ENCODE measurements at regions not wholly inside any gene's neighbourhood (a gene's known extent, or its start where the extent isn't known, plus 50 kb on each side); places are given as distances from the start of the nearest gene placed in this dataset.

- no peak for TF ChIP-seq CTCF (conservative IDR thresholded peaks at IDR 0.05; ENCODE audit: low read length)
- TF ChIP-seq EZH2phosphoT487 (IDR thresholded peaks at IDR 0.05; ENCODE audit: borderline replicate concordance, low read depth, low read length) = no peak
Measured at GRCh38 chr13:100789968-100790367, 115.4 kb upstream of the TMTC4 start.

Data from OCI-LY7 (cell line).